GM13977 (cell line): ENCODE measurements at regions not wholly inside any gene's neighbourhood (a gene's known extent, or its start where the extent isn't known, plus 50 kb on each side); places are given as distances from the start of the nearest gene placed in this dataset.
A peak's percentile ranks its signal among the peaks of the same experiment; 100 is the strongest.

Experiments used
- DNase-seq: peaks from one replicate; pipeline ENCODE4 v3.0.0; 2012; ENCODE audit warnings: low spot score
- CTCF ChIP-seq: IDR thresholded peaks from 2 replicates; pipeline ENCODE4 v1.5.1; 2012; ENCODE audit warnings: mild to moderate bottlenecking, control low read depth; ENCODE audit not compliant: insufficient read depth; ENCODE audit errors: extremely low read depth, missing control alignments
- in situ Hi-C: fragments of 300-500 bp; cut with MboI; formaldehyde crosslinking; loops from one replicate; pipeline ENCODE4 v1.12.0; 2022; ENCODE audit warnings: low sequenced_read_pairs, low pct_unique_long_range_greater_than_20kb, mixed read lengths, inconsistent platforms; ENCODE audit not compliant: unreplicated experiment

GRCh38 chr2:64205415-64205814, 61.2 kb upstream of the PELI1 start:
- no peak for TF ChIP-seq CTCF
- DNase-seq = no peak
- in situ Hi-C loops = no loop called here

GRCh38 chr2:64207573-64207972, 63.4 kb upstream of the PELI1 start:
- no peak for DNase-seq
- in situ Hi-C loops = no loop called here
- TF ChIP-seq CTCF = no peak

- DNase-seq = no peak
- TF ChIP-seq CTCF = no peak
- in situ Hi-C loops = no loop called here
These were observed 66.6 kb upstream of the PELI1 start for GRCh38 chr2:64210816-64211215.

GRCh38 chr2:64211276-64211921, 67.2 kb upstream of the PELI1 start:
- in situ Hi-C loops = no loop called here
- DNase-seq = no peak
- TF ChIP-seq CTCF = no peak

- no peak for DNase-seq
- no peak for TF ChIP-seq CTCF
- in situ Hi-C loops = no loop called here
These were observed 68.1 kb upstream of the PELI1 start for GRCh38 chr2:64212346-64212745.

GRCh38 chr2:64212801-64213321, 68.6 kb upstream of the PELI1 start:
- in situ Hi-C loops = no loop called here
- DNase-seq = peak; percentile 42
- TF ChIP-seq CTCF = no peak
